Small intestine (tissue), 7 donors: ENCODE measurements at regions not wholly inside any gene's neighbourhood (a gene's known extent, or its start where the extent isn't known, plus 50 kb on each side); places are given as distances from the start of the nearest gene placed in this dataset.

Source experiments
- DNase-seq, 2 donors: peaks; one replicate each; pipeline versions ENCODE4 v3.0.0 to v3.0.0-alpha.2; 2013
- FAIRE-seq: peaks from 2 replicates; lab custom pipeline; 2012; peaks lifted over from hg19 to GRCh38; lab: Jason Lieb, UNC
- H3K27ac ChIP-seq, 3 donors: one replicate each; pipeline ENCODE4 v1.5.1; 2013; ENCODE audit warnings: low read length in 2 of 3, mild to moderate bottlenecking in 2 of 3, control low read depth in 1 of 3, inconsistent platforms in 1 of 3, low read depth in 1 of 3, moderate library complexity in 1 of 3
- H3K27me3 ChIP-seq, 3 donors: one replicate each; pipeline ENCODE4 v1.6.1; 2013; ENCODE audit warnings: low read length in 3 of 3, inconsistent platforms in 1 of 3; ENCODE audit not compliant: control insufficient read depth in 3 of 3, insufficient read depth in 3 of 3
- H3K36me3 ChIP-seq, 3 donors: one replicate each; pipeline ENCODE4 v1.6.1; 2013; ENCODE audit warnings: low read length in 3 of 3, inconsistent platforms in 1 of 3, low read depth in 1 of 3, mild to moderate bottlenecking in 1 of 3, moderate library complexity in 1 of 3; ENCODE audit not compliant: control insufficient read depth in 3 of 3, insufficient read depth in 2 of 3
- H3K4me1 ChIP-seq, 3 donors: one replicate each; pipeline ENCODE4 v1.6.1; 2013; ENCODE audit warnings: low read length in 2 of 3, inconsistent platforms in 1 of 3, low read depth in 1 of 3, mild to moderate bottlenecking in 1 of 3, moderate library complexity in 1 of 3; ENCODE audit not compliant: control insufficient read depth in 3 of 3, insufficient read depth in 2 of 3
- H3K4me3 ChIP-seq, 3 donors: one replicate each; pipeline ENCODE4 v1.5.1; 2013; ENCODE audit warnings: low read length in 3 of 3, control low read depth in 1 of 3, inconsistent platforms in 1 of 3, low read depth in 1 of 3, mild to moderate bottlenecking in 1 of 3, moderate library complexity in 1 of 3
- H3K9me3 ChIP-seq, 2 donors: one replicate each; pipeline ENCODE4 v1.6.1; 2013; ENCODE audit warnings: low read depth in 1 of 2, low read length in 1 of 2; ENCODE audit not compliant: control insufficient read depth in 2 of 2, insufficient read depth in 1 of 2
- WGBS, 3 donors: extraction: QIAGEN DNeasy Blood & Tissue Kit; methylation state at CpG; one replicate each; pipeline ENCODE4 v1.1.7; 2013; 5-methylcytosine and 5-hydroxymethylcytosine counted together
- donor health status: healthy with polysubstance abuse.
- donor health status: control.
- donor health status: control.
- donor health status: Bipolar disorder and iron deficiency.
- donor health status: healthy.

GRCh38 chr12:58064666-58065065 is 123.3 kb downstream of the ATP23 start:
- Histone ChIP-seq H3K27me3 (no peaks in the 10 kb centered on the region), H3K4me3 (no peak overlapping the region), H3K4me1 (no peaks in the 10 kb centered on the region), H3K27ac (no peak overlapping the region), H3K36me3 (no peaks in the 10 kb centered on the region), H3K9me3 (peaks cover 0 to 4% of the 10 kb centered on the region in 2 donors)
- 94 to 96% (median 95%) methylated on average over 1 of the region's 1 CpG for WGBS, 3 donors
- DNase-seq (no peak), FAIRE-seq (no peak)

- H3K9me3 ChIP-seq, result peaks cover 0 to 4% of the 10 kb centered on the region in 2 donors
- no peak overlapping the region for H3K27ac ChIP-seq
- H3K36me3 ChIP-seq, result no peaks in the 10 kb centered on the region
- FAIRE-seq, result no peak
- H3K27me3 ChIP-seq, result no peaks in the 10 kb centered on the region
- no peak overlapping the region for H3K4me3 ChIP-seq
- no peaks in the 10 kb centered on the region for H3K4me1 ChIP-seq
- DNase-seq, result no peak
These were observed 124.9 kb downstream of the ATP23 start for GRCh38 chr12:58066296-58066695.

GRCh38 chr12:58067610-58068387 is 126.4 kb downstream of the ATP23 start:
- H3K4me1 ChIP-seq, result no peaks in the 10 kb centered on the region
- peaks cover 0 to 4% of the 10 kb centered on the region in 2 donors for H3K9me3 ChIP-seq
- H3K4me3 ChIP-seq, result no peak overlapping the region
- no peak for FAIRE-seq
- no peaks in the 10 kb centered on the region for H3K27me3 ChIP-seq
- H3K27ac ChIP-seq, result no peak overlapping the region
- 3 to 76% (median 5%) methylated on average over 1 of the region's 1 CpG for WGBS, 3 donors
- DNase-seq, result no peak
- H3K36me3 ChIP-seq, result no peaks in the 10 kb centered on the region

- no peak overlapping the region for H3K4me3 ChIP-seq
- H3K27me3 ChIP-seq, result no peaks in the 10 kb centered on the region
- H3K27ac ChIP-seq, result no peak overlapping the region
- H3K36me3 ChIP-seq, result no peaks in the 10 kb centered on the region
- peaks cover 0 to 4% of the 10 kb centered on the region in 2 donors for H3K9me3 ChIP-seq
- no peaks in the 10 kb centered on the region for H3K4me1 ChIP-seq
- DNase-seq, result no peak
- no peak for FAIRE-seq
These were observed 127.3 kb downstream of the ATP23 start for GRCh38 chr12:58068706-58069105.

- WGBS, 3 donors, result 79 to 95% (median 86%) methylated on average over 2 of the region's 2 CpGs
- Histone ChIP-seq H3K4me1 (no peaks in the 10 kb centered on the region), H3K4me3 (no peak overlapping the region), H3K27me3 (no peaks in the 10 kb centered on the region), H3K9me3 (peaks cover 0 to 4% of the 10 kb centered on the region in 2 donors), H3K27ac (no peak overlapping the region), H3K36me3 (no peaks in the 10 kb centered on the region)
- FAIRE-seq, result no peak
- no peak for DNase-seq
These were observed 128.0 kb downstream of the ATP23 start for GRCh38 chr12:58069268-58069963.

GRCh38 chr12:58071994-58072393 is 130.6 kb downstream of the ATP23 start:
- Histone ChIP-seq H3K9me3 (peaks cover 0 to 4% of the 10 kb centered on the region in 2 donors), H3K27ac (no peak overlapping the region), H3K36me3 (no peaks in the 10 kb centered on the region), H3K4me3 (no peak overlapping the region), H3K27me3 (no peaks in the 10 kb centered on the region), H3K4me1 (no peaks in the 10 kb centered on the region)
- FAIRE-seq (no peak), DNase-seq (no peak)
- WGBS, 3 donors, result 85 to 90% (median 86%) methylated on average over 2 of the region's 2 CpGs

GRCh38 chr12:58074259-58074658 is 132.9 kb downstream of the ATP23 start:
- H3K4me1 ChIP-seq, result no peaks in the 10 kb centered on the region
- no peaks in the 10 kb centered on the region for H3K9me3 ChIP-seq
- H3K27ac ChIP-seq, result no peak overlapping the region
- H3K27me3 ChIP-seq, result no peaks in the 10 kb centered on the region
- FAIRE-seq (no peak), DNase-seq (peak in 1 of 2 donors; percentile 7)
- H3K36me3 ChIP-seq, result no peaks in the 10 kb centered on the region
- whole genome bisulfite sequencing, 3 donors, result 67 to 81% (median 75%) methylated on average over 1 of the region's 1 CpG
- no peak overlapping the region for H3K4me3 ChIP-seq

GRCh38 chr12:58079806-58080205 is 138.4 kb downstream of the ATP23 start:
- WGBS, 3 donors, result 50 to 80% (median 50%) methylated on average over 1 of the region's 1 CpG
- Histone ChIP-seq H3K36me3 (no peaks in the 10 kb centered on the region), H3K27me3 (no peaks in the 10 kb centered on the region), H3K9me3 (no peaks in the 10 kb centered on the region), H3K27ac (no peak overlapping the region), H3K4me3 (no peak overlapping the region), H3K4me1 (no peaks in the 10 kb centered on the region)
- DNase-seq (no peak), FAIRE-seq (no peak)
